NCI-H2081 treated with DMSO at 0.1 percent for 48 hours (cell line): ENCODE measurements at regions not wholly inside any gene's neighbourhood (a gene's known extent, or its start where the extent isn't known, plus 50 kb on each side); places are given as distances from the start of the nearest gene placed in this dataset.
A peak's percentile ranks its signal among the peaks of the same experiment; 100 is the strongest.

Source experiments
- DNase-seq: peaks from one replicate; lab custom pipeline; 2025; lab: John Stamatoyannopoulos, UW

DNA sequence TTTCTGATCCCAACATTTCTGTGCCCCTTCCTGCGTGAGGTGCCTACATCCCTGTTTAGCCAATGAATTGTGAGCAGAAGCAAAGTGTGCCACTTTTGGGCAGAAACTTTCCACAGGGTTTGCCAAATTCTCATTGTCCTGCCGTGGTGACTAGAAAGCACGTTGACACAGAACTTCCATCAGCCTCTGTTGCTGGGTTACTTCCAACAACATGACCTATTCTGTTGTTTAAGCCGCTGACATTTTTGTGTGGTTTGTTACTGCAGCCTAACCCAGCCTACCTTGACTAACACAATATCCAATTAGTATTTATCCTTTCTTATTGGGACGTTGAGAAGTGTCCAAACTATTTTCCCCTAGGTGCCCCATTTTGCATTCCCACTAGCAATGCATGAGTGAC, 136.8 kb downstream of the URB2 start:
- DNase-seq, result no peak

DNA sequence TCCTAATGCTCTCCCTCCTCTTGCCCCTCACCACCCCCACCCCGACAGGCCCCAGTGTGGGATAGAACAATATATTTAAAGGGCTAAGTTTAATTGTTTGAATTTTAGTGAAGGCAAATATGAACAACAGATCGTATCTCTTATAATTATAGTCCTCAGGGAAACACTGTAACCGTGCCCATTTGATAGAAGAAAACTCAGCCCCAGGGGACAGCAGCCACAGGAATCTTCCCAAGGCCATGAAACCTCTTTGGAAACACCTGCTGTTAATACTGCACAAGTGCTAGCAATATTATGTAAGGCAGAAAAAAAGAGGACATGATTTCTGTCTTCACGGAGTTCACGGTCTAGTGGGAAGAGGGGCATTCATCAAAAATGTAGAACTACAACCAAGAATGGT, 142.2 kb downstream of the URB2 start:
- DNase-seq, result peak; percentile 73

DNA sequence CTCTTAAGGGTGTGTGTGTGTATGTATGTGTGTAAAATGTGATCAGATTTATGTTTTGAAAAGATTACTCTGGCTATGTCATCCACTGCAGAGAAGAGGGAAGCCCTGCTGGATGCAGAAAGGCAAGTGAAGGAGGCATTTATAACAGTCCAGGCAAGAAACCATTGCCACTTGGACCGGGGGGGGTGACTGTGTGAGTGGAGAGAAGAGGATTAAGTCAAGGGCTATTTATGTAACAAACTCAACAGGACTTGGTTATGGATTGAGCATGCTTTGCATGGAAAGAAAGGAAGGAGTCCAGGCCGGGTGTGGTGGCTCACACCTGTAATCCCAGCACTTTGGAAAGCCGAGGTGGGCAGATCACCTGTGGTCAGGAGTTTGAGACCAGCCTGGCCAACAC, 143.0 kb downstream of the URB2 start:
- DNase-seq, result no peak

DNA sequence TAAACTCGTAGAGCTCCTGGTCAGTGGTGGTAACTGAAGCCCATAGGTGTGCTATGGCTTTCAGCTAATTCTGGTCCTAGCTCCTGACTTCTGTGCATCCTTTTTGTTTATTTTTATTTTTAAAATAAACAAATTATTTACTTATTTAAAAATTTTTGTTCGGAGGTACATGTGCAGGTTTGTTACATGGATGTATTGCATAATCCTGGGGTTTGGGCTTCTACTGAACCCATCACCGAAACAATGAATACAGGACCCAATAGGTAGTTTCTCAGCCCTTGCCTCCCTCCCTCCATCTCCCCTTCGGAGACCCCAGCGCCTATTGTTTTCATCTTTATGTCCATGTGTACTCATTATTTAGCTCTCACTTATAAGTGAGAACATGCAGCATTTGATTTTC, 143.8 kb downstream of the URB2 start:
- DNase-seq, result no peak

DNA sequence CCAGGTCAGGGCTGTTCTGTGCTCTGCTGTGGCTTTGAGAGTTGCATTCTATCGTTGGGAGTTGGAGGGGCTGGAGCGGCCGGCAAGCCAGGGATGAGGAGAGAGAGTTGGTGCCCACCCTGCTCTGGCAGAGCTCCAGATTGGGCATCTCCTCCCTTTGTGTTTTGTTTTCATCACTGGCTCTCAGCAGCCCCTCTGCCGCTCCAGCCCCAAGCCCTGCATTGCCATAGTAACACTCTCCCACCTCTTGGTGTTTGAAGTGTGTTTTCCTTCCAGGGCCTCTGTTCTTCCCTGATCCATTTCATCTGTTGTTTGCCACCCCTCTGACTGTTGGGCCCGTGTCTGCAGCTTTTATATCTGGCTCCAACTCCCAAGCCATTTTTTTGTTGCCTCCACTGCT, 152.7 kb downstream of the URB2 start:
- DNase-seq, result no peak

DNA sequence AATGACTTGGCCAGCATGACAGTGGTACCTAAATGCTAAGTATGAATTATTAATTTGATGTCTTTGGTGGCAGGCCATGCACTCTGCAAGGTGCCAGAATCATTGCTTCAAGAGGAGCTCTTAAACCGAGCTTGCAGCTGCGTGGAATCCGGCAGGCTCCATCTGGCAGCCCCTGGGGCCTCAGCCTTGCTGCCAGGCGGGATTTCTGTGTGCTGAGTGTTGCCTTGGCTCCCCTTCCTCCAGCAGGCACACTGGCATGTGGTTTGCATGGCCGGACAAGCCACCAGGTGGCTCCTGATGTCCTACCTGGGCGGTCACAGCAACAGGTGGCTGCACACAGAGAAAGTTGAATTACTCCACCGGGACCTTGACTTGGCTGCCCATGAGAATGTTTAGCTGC, 155.4 kb downstream of the URB2 start:
- no peak for DNase-seq

DNA sequence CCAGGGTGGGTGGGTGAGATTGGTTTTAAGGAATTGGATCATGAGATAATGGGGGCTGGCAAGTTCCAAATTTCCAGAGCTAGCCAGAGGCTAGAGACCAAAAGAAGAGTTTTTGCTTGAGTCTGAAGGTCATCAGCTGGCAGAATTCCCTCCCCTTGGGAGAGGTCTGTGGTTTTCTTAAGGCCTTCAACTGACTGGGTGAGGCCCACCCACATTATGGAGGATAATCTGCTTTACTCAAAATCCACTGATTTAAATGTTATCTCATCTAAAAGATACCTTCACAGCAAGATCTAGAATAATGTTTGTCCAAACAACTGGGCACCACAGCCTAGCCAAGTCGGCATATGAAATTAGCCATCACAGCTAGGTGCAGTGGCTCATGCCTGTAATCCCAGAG, 156.4 kb downstream of the URB2 start:
- DNase-seq, result no peak

DNA sequence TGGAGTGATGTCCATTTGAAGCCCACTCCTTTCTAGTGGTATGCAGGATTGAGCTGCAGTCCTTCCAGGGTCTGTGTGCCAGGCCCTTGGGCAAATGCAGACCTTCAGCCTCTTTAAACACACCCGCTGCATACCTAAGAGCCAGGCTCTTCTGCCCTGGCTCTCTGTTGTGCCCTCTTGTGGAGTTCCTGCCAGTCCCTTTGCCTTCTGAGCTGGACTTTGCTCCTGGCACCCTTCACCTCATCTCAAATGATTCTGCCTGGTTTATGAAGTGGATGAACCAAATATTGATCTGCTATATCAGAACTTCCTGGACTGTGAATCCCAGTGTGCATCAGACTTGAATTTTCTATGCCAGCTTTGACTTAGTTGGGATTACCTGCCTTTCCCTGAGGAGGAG, 158.8 kb downstream of the URB2 start:
- no peak for DNase-seq

DNA sequence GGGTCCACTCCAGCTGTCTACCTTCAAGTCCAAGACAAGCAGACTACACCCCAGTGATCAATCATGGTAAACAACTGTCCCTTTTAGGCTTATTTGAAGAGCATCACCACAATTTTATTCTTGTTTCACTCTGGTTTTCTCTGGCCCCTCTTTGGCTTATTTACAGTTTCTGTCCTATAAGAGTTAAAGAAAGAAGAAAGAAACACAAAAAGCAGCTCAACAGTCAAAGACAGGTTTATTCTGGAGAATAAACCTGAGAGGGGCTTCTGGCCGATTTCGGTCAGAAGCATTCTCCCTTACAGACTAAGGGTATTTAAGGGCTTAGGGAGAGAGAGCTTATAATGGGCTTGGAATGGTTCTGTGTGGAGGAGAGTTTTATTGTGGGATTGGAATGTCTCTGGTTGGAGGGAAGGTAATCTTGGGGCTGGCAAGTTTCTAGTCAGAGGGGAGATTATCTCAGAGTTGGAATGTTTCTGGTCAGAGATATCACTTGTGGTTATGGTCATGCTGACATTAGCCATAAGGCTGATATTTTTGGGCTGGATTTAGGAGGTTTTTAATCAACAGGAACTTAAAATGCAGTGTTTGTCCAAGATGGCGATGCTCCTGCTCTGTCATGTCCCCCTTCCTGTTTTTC, 161.0 kb downstream of the URB2 start:
- no peak for DNase-seq

DNA sequence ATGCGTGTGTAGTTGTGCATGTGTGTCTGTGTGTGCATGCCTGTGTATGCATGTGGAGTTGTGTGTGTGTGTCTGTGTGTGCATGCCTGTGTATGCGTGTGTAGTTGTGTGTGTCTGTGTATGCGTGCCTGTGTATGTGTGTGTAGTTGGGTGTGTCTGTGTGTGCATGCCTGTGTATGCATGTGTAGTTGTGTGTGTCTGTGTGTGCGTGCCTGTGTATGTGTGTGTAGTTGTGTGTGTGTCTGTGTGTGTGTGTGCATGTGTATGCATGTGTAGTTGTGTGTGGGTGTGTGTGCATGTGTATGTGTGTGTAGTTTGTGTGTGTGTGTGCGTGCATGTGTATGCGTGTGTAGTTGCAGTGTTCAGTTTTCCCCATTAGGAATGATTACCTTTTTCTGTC, 162.0 kb downstream of the URB2 start:
- DNase-seq, result no peak

DNA sequence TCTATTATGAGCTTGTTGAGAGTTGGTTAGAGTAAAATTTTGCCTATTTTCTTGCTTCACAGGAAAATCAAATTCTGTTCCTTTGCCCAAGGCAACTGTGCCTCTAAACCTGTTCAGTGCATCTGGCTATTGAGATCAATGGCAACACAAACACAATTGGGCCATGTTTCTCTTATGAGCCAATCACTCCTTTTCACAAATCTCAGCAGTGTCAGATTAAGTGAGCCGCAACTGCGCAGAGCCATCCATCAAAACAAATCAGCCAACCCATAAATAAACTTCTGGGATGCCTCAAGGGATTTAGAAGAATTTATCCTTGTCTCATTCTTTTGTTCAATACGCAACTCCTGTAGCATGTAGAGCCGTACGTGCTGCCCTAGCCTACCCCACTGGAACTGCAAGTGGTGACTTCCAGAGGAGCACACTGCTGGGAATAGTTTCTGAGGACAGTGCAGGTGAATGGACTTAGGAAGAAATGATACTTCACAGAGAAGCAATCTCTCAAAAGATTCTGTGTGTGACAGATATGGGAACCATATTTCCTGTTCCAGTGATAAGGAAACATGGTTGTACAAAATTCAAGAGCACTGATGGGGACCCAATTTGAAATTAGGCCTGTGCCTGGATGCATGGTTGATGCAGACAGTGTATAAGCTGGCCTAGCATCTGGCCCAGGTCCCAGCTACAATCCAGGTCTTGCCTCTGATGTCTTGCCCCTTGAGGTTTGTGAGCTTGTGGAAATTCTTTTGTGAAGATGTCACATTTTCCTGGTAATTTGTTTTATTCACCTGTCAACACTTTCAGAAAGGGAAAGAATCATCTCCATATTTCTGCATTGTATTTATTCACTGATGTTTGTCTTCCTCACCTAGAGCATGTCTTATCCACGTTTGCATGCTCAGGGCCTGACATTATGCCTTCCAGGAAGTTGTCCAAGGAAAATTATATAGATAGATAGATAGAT, 166.2 kb downstream of the URB2 start:
- no peak for DNase-seq

DNA sequence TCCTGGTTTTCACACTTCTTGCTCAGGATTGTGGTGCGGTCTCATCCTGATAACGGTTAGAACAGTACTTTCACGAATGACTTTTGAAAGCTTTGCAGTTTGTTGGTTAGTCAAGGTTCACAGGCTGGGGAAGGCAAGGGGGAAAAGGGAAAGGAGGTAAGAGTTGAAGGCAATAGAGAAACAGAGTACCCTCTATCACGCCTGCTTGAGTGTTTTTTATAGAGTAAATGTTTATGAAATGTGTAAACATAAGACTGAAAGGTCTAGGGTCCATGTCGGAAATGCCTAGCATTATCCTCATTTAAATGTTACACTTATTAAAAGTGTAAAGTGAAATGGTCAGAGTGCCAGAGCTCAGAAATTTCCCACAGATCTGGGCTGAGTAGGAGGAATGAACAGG, 167.4 kb downstream of the URB2 start:
- no peak for DNase-seq

DNA sequence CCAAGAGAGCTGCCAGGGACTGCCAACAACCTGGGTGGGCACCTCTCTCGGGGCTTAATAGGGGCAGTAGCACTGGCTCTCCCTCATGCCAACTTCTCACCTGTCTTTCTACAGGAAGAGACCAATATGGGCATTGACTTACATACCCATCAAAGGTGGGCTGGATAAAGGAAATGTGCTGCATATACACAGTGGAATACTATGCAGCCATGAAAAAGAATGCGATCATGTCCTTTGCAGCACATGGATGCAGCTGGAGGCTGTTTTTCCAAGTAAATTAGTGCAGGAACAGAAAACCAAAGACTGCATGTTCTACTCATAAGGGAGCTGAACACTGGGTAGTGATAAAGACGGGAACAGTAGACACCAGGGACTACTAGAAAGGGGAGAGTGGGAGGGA, 172.5 kb downstream of the URB2 start:
- DNase-seq, result no peak

DNA sequence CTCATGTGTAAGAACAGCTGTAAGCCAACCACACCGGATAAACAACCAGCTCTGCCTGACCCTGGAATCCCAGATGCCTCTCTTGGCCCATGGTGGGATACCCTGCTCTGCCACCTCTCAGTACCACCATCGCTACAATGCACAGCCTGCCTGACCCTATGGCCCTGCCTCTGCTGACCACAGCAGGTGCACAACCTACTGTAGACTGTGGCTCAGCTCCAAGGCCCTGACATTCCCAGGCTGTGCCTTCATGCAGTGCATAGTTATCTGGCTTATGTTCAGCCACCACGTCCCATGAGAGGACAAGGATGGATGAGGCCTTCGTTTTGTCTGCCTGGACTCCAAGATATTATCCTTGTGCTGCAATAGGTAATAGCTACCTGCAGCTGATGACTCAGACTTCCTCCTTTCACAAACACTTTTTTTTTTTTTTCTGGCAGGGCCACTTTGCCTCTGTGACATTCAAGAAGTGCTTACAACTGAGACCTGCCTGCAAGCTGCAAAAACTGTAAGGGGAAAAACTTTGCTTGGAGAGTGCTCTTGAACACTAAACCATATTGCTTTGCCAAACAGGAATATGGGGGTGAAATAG, 177.7 kb downstream of the URB2 start:
- DNase-seq, result no peak

DNA sequence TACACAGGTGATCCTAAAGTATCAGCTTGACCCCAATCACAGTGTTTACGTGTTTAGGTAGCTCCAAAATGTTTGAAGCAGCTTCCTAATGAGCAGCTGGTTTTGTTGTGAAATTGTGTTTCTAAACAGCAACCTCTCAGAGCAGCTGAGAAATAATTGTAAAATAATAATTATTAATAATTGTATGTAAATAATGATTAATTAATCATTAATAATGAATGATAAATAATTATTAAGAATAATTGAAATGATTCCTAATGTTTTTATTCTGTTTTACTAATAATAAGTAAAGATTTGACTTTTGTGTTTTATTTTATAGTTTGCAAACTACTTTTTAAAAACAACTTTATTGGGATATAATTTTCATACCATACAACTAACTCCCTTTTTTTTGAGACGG, 182.2 kb downstream of the URB2 start:
- no peak for DNase-seq

DNA sequence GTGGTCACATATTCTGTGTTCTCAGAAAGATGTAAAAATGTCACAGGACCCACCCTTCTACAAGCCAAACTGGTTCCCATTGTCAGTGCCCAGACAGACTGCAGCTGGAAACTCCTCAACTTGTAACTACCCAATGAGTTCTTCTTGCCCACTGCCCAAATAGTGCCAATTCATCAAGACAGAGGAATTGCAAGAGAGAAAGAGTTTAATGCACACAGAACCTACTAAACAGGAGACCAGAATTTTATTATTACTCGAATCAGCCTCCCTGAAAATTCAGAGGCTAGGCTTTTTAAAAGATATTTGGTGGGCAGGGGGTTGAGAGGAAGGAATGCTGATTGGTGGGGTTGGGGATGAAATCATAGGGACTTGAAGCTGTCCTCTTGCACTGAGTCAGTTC, 184.1 kb downstream of the URB2 start:
- DNase-seq, result no peak

DNA sequence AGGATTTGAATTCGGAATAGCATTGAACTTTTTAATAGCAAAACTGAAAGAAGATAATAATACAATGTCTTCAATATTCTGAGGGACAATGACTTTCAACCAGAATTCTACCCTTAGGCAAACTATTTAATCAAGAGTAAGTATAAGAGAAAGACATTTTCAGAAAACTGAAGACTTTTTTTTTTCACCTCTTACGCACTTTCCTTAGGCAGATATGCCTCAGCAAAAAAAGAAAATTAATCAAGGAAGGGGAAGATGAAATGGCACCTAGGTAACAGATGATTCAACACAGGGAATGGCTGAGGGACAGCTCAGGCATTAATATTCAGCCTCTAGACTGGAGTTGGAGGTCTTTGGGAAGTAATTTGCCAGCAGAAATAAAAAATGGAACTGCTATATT, 184.9 kb downstream of the URB2 start:
- no peak for DNase-seq

DNA sequence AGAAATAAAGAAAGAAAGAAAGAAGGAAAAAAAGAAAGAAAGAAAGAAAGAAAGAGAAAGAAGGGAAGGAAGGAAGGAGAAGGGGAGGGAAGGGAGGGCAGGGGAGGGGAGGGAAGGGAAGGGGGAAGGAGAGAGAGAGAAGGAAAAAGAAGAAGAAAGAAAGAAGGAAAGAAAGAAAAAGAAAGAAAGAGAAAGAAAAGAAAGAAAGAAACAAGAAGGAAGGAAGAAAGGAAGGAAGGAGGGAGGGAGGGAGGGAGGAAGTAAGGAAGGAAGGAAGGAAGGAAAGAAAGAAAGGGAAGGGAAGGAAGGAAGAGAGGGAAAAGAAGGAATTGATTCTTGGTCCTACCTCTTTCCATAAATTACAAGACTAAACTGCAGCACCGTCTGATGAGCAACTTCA, 186.1 kb downstream of the URB2 start:
- DNase-seq, result no peak

DNA sequence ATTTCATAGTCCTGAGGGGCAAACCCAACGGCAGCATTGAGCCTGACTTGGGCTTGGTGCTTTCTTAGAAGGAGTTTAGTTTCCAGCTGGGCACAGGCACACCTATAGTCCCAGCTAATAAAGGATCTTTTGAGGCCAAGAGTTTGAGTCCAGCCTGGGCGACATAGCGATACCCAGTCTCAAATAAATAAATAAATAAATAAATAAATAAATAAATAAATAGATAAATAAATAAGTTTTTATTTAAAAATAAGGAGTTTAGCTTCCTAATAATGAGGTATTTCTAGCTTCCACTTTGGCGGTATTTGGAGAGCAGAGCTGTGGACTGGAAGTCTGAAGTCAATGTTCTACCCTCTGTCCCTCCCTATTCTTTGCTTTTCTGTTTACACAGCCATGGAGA, 186.6 kb downstream of the URB2 start:
- no peak for DNase-seq

DNA sequence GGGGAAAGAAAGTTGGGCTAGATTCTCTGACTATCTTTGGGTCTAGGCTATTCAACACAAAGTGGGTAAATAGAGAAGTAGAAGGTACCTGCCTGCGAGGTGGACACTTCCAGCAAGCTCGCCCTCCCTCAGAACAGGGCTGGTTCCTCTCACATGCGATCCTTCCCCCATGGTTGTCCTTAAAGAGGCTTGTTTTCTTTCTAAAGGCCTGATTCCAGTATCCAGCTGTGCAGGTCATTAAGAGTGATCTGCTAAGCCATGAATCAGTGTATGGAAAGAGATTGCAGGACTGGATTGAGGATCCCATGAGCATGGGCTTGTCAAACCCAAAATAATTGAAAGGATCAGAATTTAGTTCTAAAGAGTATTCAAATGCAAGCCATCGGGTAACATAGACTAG, 189.0 kb downstream of the URB2 start:
- DNase-seq, result no peak

DNA sequence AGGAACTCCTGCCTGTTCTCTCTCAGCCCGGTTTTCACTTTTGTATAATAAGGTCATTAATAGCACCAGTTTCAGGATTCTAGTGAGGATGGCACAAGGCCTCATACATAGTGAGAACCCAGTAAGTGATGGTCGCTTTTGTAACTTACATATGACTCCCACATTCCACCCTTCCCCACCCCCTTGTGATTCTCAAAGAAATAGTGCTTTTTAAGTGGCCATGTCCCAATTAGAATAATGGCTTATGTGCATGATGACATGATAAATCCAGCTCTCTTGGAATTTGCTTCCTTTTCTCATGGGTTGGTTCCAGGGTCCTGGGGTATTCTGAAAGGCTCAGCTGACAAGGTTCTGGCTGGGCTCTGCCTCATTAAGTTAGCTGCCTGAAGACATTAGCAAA, 189.9 kb downstream of the URB2 start:
- DNase-seq, result no peak

DNA sequence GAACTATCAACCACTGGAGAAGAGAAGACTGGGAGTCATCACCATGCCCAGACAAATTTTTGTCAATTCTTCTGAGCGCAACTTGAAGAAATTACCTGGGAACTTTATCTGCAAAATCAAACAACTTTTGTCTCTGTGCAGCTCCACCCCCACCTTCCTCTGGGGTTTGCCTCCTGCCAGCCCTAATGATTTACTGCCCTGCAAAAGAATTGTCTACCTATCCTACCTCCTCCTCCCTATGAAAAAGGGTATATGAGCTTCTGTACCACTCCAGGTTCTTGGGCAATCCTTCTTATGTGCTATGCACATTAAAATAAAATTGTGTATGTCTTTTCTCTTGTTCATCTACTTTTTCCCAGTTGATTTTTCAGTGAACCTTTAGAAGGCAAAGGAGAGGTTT, 191.9 kb downstream of the URB2 start:
- no peak for DNase-seq

DNA sequence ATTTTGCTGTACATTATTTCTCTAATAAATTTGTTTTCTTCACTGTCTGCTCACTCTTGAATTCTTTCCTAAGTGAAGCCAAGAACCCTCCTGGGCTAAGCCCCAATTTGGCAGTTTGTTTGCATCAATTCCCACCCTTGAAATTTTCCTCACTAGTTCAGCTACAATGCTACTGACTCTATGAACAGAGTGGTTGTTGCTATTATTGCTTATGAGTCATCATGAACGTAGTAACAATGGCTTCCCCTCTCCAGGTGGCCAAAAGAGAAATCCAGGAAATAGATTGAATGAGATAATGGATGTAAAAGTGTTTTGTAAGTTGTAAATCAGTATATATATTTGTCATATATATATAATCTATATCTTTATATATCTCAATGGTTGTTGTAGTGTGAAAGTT, 193.0 kb downstream of the URB2 start:
- no peak for DNase-seq
